ENCODE measurements at regions not wholly inside any gene's neighbourhood (a gene's known extent, or its start where the extent isn't known, plus 50 kb on each side); places are given as distances from the start of the nearest gene placed in this dataset.

DNA sequence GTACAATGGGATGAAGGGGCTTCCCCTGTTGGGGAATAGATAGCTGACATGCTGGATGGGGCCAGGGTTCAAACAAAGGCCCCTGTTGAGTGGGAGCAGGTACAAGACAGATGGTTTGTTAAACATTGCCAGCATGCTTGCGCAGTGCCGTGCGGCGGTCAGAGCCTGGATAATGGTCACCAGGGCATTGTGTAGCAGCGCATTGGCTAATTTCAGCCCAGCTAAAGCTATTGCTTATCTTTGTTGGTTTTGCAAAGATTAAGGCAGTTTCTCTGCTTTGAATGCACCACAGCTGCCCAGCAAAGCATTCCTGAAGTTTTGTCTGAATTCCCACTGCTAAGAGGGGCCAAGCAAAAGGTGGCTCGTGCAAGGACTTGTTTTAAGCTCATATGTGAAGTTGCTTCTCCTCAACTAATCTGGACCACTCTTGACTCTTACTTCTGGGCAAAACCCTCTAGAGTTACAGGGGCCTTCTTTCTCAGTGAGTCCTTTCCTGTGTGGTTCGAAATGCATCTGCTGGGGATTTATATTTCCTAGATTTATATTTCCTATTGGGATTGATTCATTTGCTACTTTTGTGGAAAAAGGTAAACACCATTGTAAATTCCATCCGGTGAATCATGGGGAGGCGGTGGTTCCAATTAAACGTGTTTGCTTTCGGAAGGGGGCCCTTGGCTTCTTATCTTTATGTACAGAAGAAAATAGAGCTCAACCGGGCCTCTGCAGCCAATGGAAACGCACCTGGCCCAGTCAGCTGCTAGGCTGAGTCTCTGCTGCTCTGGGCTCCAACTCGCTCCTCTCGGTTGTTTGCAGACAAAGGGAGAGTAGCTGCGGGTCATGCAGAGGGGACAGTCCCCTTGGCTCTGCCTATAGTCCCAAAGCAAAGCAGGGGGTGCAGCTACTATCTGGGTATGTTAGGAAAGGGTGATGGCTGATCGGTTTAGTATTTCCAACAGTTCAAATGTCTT, 72.1 kb downstream of the FOXA2 start (continued):
- TF ChIP-seq, protein P1, sequence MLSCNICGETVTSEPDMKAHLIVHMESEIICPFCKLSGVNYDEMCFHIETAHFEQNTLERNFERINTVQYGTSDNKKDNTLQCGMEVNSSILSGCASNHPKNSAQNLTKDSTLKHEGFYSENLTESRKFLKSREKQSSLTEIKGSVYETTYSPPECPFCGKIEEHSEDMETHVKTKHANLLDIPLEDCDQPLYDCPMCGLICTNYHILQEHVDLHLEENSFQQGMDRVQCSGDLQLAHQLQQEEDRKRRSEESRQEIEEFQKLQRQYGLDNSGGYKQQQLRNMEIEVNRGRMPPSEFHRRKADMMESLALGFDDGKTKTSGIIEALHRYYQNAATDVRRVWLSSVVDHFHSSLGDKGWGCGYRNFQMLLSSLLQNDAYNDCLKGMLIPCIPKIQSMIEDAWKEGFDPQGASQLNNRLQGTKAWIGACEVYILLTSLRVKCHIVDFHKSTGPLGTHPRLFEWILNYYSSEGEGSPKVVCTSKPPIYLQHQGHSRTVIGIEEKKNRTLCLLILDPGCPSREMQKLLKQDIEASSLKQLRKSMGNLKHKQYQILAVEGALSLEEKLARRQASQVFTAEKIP (CRISPR knock-in tag; IDR thresholded peaks at IDR 0.05; ENCODE audit: borderline replicate concordance): no peak
- TF ChIP-seq TAF15 (IDR thresholded peaks at IDR 0.05; ENCODE audit: low read depth, low read length, poor library complexity, severe bottlenecking) (no peak), ZBTB39 (CRISPR knock-in tag; IDR thresholded peaks at IDR 0.05) (no peak), ZNF326 (CRISPR knock-in tag; IDR thresholded peaks at IDR 0.05; ENCODE audit: borderline replicate concordance) (no peak), NR2F2 (IDR thresholded peaks at IDR 0.05; ENCODE audit: borderline replicate concordance, low read depth) (peak; percentile 61; the same call in 1 of the 2 replicates), RXRA (CRISPR knock-in tag; IDR thresholded peaks at IDR 0.05) (peak; percentile 94), KDM4B (CRISPR knock-in tag; IDR thresholded peaks at IDR 0.05) (peak; percentile 95), GFI1 (CRISPR knock-in tag; IDR thresholded peaks at IDR 0.05; ENCODE audit: borderline replicate concordance) (peak; percentile 91), ZFP36L1 (CRISPR knock-in tag; IDR thresholded peaks at IDR 0.05) (peak; percentile 90), ZNF605 (CRISPR knock-in tag; IDR thresholded peaks at IDR 0.05) (no peak; the same call in 1 of the 2 replicates), ZFX (CRISPR knock-in tag; IDR thresholded peaks at IDR 0.05; ENCODE audit: low read depth) (peak; percentile 67), ZZZ3 (CRISPR knock-in tag; IDR thresholded peaks at IDR 0.05; ENCODE audit: borderline replicate concordance) (no peak), GMEB2 (CRISPR knock-in tag; IDR thresholded peaks at IDR 0.05; ENCODE audit: low read depth) (0 out of 2 replicates have a peak, but pooled peaks have one; percentile 36)
- TF ChIP-seq, protein P2, sequence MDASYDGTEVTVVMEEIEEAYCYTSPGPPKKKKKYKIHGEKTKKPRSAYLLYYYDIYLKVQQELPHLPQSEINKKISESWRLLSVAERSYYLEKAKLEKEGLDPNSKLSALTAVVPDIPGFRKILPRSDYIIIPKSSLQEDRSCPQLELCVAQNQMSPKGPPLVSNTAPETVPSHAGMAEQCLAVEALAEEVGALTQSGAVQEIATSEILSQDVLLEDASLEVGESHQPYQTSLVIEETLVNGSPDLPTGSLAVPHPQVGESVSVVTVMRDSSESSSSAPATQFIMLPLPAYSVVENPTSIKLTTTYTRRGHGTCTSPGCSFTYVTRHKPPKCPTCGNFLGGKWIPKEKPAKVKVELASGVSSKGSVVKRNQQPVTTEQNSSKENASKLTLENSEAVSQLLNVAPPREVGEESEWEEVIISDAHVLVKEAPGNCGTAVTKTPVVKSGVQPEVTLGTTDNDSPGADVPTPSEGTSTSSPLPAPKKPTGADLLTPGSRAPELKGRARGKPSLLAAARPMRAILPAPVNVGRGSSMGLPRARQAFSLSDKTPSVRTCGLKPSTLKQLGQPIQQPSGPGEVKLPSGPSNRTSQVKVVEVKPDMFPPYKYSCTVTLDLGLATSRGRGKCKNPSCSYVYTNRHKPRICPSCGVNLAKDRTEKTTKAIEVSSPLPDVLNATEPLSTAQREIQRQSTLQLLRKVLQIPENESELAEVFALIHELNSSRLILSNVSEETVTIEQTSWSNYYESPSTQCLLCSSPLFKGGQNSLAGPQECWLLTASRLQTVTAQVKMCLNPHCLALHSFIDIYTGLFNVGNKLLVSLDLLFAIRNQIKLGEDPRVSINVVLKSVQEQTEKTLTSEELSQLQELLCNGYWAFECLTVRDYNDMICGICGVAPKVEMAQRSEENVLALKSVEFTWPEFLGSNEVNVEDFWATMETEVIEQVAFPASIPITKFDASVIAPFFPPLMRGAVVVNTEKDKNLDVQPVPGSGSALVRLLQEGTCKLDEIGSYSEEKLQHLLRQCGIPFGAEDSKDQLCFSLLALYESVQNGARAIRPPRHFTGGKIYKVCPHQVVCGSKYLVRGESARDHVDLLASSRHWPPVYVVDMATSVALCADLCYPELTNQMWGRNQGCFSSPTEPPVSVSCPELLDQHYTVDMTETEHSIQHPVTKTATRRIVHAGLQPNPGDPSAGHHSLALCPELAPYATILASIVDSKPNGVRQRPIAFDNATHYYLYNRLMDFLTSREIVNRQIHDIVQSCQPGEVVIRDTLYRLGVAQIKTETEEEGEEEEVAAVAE (CRISPR knock-in tag; IDR thresholded peaks at IDR 0.05; ENCODE audit: borderline replicate concordance): no peak; the same call in none of the 2 replicates
- TF ChIP-seq, protein P3, sequence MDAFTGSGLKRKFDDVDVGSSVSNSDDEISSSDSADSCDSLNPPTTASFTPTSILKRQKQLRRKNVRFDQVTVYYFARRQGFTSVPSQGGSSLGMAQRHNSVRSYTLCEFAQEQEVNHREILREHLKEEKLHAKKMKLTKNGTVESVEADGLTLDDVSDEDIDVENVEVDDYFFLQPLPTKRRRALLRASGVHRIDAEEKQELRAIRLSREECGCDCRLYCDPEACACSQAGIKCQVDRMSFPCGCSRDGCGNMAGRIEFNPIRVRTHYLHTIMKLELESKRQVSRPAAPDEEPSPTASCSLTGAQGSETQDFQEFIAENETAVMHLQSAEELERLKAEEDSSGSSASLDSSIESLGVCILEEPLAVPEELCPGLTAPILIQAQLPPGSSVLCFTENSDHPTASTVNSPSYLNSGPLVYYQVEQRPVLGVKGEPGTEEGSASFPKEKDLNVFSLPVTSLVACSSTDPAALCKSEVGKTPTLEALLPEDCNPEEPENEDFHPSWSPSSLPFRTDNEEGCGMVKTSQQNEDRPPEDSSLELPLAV (CRISPR knock-in tag; conservative IDR thresholded peaks at IDR 0.05; ENCODE audit: low read depth): no peak

Measured in HepG2 (cell line).